ENCODE measurements at regions not wholly inside any gene's neighbourhood (a gene's known extent, or its start where the extent isn't known, plus 50 kb on each side); places are given as distances from the start of the nearest gene placed in this dataset.

DNA sequence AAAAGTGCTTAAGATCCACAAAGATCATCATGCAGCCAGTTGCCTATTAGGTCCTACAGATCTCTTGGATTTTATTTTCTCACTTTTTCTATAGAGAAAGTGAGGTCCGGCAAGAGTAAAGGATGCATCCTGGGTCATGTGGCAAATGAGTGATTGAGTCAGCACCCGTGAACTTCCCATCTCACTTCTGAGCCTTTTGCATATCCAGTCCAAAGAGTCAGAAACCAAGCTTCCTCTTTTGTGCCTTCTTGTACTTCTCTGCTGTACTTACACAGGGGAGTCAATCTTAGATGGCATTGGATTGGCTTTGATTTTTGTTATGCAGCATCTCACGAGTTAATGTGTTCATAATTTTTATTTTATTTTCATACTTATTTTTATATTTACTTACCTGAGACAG, 114.2 kb upstream of the IRX5 start:
- 44 to 64% methylated on average over 3 of the region's 3 CpGs for WGBS, 2 donors
- H3K36me3 ChIP-seq (ENCODE audit: control insufficient read depth in 2 of 2, insufficient read depth in 2 of 2, low read length in 1 of 2): no peaks in the 10 kb centered on the region

DNA sequence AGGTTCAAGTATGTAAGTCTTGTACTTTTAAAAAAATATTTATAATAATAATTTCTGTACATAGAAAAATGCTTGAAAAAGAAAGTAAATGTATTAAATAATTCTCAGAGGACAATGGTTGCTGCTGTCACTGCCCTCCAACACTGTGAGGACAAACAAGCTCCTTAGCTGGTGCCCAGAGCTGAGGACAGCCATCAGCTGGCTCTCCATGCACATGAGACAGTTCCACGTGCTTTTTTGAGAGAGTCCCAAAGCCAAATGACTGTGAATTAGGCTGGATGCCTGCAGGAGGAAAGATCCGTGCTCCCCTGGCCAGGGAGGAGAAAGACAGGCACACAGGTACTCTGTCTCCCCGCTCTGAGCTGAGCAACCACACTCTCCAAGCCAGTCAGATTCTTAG, 115.5 kb upstream of the IRX5 start:
- H3K36me3 ChIP-seq (ENCODE audit: control insufficient read depth in 2 of 2, insufficient read depth in 2 of 2, low read length in 1 of 2): no peaks in the 10 kb centered on the region
- H3K27me3 ChIP-seq (ENCODE audit: control insufficient read depth in 1 of 2, insufficient read depth in 2 of 2, low read length in 2 of 2): no peaks in the 10 kb centered on the region
- H3K9me3 ChIP-seq (ENCODE audit: control insufficient read depth in 2 of 2, insufficient read depth in 1 of 2, low read depth in 1 of 2, low read length in 1 of 2): peaks cover 0 to 2% of the 10 kb centered on the region in 2 donors
- WGBS, 2 donors: 65 to 67% methylated on average over 3 of the region's 3 CpGs
- H3K4me3 ChIP-seq (ENCODE audit: low read depth in 1 of 2, low read length in 2 of 2): no peak overlapping the region
- H3K4me1 ChIP-seq (ENCODE audit: control insufficient read depth in 2 of 2, insufficient read depth in 2 of 2, low read length in 1 of 2): no peaks in the 10 kb centered on the region
- H3K27ac ChIP-seq (ENCODE audit: low read depth in 2 of 2, low read length in 1 of 2): no peak overlapping the region

More for the DNA sequence above, 114.2 kb upstream of the IRX5 start:
- H3K27me3 ChIP-seq (ENCODE audit: control insufficient read depth in 1 of 2, insufficient read depth in 2 of 2, low read length in 2 of 2): no peaks in the 10 kb centered on the region
- no peaks in the 10 kb centered on the region for H3K4me1 ChIP-seq (ENCODE audit: control insufficient read depth in 2 of 2, insufficient read depth in 2 of 2, low read length in 1 of 2)
- H3K27ac ChIP-seq (ENCODE audit: low read depth in 2 of 2, low read length in 1 of 2): no peak overlapping the region
- H3K4me3 ChIP-seq (ENCODE audit: low read depth in 1 of 2, low read length in 2 of 2): no peak overlapping the region
- peaks cover 0 to 2% of the 10 kb centered on the region in 2 donors for H3K9me3 ChIP-seq (ENCODE audit: control insufficient read depth in 2 of 2, insufficient read depth in 1 of 2, low read depth in 1 of 2, low read length in 1 of 2)

DNA sequence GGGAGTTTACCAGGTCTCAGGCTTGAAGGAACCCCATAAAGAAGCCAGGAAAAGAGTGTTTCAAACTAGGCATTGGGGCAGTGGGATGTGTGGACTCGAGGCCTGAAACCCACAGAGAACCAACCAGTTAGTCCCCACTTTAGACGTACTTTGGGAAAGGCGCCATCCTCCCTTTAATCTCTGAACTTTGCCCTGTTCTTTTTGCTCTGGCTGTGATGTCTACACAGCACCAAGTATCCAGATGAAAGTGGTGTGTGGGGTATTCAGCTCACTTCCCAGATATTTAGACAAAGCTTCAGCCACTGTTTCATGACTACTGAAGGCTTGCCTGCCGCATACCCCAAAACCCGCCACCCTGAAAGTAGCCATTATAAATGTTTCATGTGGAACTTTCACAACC, 116.9 kb upstream of the IRX5 start:
- H3K4me3 ChIP-seq (ENCODE audit: low read depth in 1 of 2, low read length in 2 of 2): no peak overlapping the region
- no peak overlapping the region for H3K27ac ChIP-seq (ENCODE audit: low read depth in 2 of 2, low read length in 1 of 2)
- H3K36me3 ChIP-seq (ENCODE audit: control insufficient read depth in 2 of 2, insufficient read depth in 2 of 2, low read length in 1 of 2): no peaks in the 10 kb centered on the region
- WGBS, 2 donors: 84 to 90% methylated on average over 5 of the region's 5 CpGs
- no peaks in the 10 kb centered on the region for H3K4me1 ChIP-seq (ENCODE audit: control insufficient read depth in 2 of 2, insufficient read depth in 2 of 2, low read length in 1 of 2)
- peaks cover 0 to 2% of the 10 kb centered on the region in 2 donors for H3K9me3 ChIP-seq (ENCODE audit: control insufficient read depth in 2 of 2, insufficient read depth in 1 of 2, low read depth in 1 of 2, low read length in 1 of 2)
- H3K27me3 ChIP-seq (ENCODE audit: control insufficient read depth in 1 of 2, insufficient read depth in 2 of 2, low read length in 2 of 2): no peaks in the 10 kb centered on the region

DNA sequence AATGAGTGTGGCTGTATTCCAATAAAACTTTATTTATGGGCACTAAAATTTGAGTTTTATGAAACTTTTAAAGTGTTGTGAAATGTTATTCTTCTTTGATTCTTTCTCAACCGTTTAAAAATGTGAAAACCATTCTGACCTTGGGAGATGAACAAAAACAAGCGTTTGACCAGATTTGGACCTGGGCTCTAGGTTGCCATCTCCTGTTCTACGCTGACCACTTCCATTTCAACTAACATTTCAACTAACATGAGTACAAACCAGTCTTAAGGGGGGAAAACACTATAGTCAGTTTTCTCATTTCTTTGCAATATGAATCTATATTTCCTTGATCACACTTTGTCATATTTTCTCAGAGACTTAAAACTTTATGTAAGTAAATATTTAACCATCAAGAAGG, 118.4 kb upstream of the IRX5 start:
- no peaks in the 10 kb centered on the region for H3K4me1 ChIP-seq (ENCODE audit: control insufficient read depth in 2 of 2, insufficient read depth in 2 of 2, low read length in 1 of 2)
- no peak overlapping the region for H3K27ac ChIP-seq (ENCODE audit: low read depth in 2 of 2, low read length in 1 of 2)
- no peaks in the 10 kb centered on the region for H3K27me3 ChIP-seq (ENCODE audit: control insufficient read depth in 1 of 2, insufficient read depth in 2 of 2, low read length in 2 of 2)

DNA sequence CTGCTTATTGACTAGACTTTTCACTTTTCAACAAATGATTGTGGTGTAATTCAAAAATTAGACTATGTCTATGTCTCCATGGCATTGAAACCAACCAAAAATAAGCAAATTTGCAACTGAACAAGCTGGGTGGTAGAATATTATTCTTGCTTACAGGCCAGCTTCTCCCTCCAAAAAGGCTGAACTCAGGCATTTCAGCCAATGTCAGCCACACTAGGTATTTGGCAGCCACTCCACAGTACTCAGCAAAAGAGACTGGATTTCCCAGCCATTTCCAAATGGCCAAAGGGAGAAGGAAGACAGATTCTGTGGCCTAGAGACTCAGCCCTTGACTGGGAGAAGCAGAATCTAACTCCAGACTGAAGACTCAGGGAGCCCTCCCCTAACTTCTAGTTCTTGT, 121.8 kb upstream of the IRX5 start:
- no peaks in the 10 kb centered on the region for H3K27me3 ChIP-seq (ENCODE audit: control insufficient read depth in 1 of 2, insufficient read depth in 2 of 2, low read length in 2 of 2)
- H3K27ac ChIP-seq (ENCODE audit: low read depth in 2 of 2, low read length in 1 of 2): no peak overlapping the region
- H3K9me3 ChIP-seq (ENCODE audit: control insufficient read depth in 2 of 2, insufficient read depth in 1 of 2, low read depth in 1 of 2, low read length in 1 of 2): no peaks in the 10 kb centered on the region
- H3K4me1 ChIP-seq (ENCODE audit: control insufficient read depth in 2 of 2, insufficient read depth in 2 of 2, low read length in 1 of 2): no peaks in the 10 kb centered on the region
- H3K4me3 ChIP-seq (ENCODE audit: low read depth in 1 of 2, low read length in 2 of 2): no peak overlapping the region
- H3K36me3 ChIP-seq (ENCODE audit: control insufficient read depth in 2 of 2, insufficient read depth in 2 of 2, low read length in 1 of 2): no peaks in the 10 kb centered on the region

More for the DNA sequence above, 118.4 kb upstream of the IRX5 start:
- H3K9me3 ChIP-seq (ENCODE audit: control insufficient read depth in 2 of 2, insufficient read depth in 1 of 2, low read depth in 1 of 2, low read length in 1 of 2): peaks cover 0 to 2% of the 10 kb centered on the region in 2 donors
- H3K36me3 ChIP-seq (ENCODE audit: control insufficient read depth in 2 of 2, insufficient read depth in 2 of 2, low read length in 1 of 2): no peaks in the 10 kb centered on the region
- WGBS, 2 donors: 53 to 56% methylated on average over 3 of the region's 3 CpGs
- H3K4me3 ChIP-seq (ENCODE audit: low read depth in 1 of 2, low read length in 2 of 2): no peak overlapping the region

DNA sequence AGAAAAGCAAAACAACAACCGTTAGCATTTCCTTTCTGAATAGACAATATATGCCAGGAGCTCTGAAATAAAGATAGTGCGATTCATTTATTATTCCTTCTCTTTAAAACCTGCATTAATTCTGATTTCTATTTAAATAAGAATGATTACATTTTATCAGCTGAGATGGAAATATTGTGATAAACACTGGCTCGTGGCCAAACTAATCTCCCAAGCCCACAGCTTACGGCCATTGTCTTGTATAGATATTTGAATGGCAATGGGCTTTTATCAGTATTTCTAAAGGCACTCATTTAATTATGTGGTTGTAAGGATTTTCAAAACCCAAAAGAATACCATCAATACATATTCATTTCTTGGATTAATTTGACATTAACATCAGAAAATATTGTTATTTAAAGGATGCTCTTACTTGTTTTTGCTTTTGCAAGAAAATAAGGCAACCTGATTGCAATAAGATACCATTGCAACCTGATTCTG, 123.7 kb upstream of the IRX5 start:
- Histone ChIP-seq H3K4me3 (ENCODE audit: low read depth in 1 of 2, low read length in 2 of 2) (no peak overlapping the region), H3K4me1 (ENCODE audit: control insufficient read depth in 2 of 2, insufficient read depth in 2 of 2, low read length in 1 of 2) (no peaks in the 10 kb centered on the region), H3K36me3 (ENCODE audit: control insufficient read depth in 2 of 2, insufficient read depth in 2 of 2, low read length in 1 of 2) (no peaks in the 10 kb centered on the region), H3K27me3 (ENCODE audit: control insufficient read depth in 1 of 2, insufficient read depth in 2 of 2, low read length in 2 of 2) (no peaks in the 10 kb centered on the region), H3K9me3 (ENCODE audit: control insufficient read depth in 2 of 2, insufficient read depth in 1 of 2, low read depth in 1 of 2, low read length in 1 of 2) (no peaks in the 10 kb centered on the region), H3K27ac (ENCODE audit: low read depth in 2 of 2, low read length in 1 of 2) (no peak overlapping the region)
- 77 to 78% methylated on average over 4 of the region's 4 CpGs for WGBS, 2 donors

DNA sequence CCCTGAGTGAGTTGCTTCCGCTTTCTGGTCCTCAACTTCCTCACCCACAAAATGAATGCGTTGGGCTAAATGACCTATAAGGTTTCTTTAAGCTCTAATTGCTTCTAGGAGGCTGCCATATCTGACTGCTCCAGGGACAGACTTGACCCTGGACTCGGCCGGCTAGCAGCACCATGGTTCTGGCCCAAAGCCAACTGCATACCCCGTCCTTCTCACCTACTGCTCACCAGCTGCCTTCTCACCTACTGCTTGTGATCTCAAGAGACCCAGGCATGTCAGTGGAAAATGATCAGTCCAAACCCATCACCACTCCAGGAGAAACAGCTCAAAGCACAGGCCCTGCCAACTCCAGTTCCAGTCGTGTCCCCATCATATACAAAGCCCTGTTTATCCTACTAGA, 124.3 kb upstream of the IRX5 start:
- H3K9me3 ChIP-seq (ENCODE audit: control insufficient read depth in 2 of 2, insufficient read depth in 1 of 2, low read depth in 1 of 2, low read length in 1 of 2): no peaks in the 10 kb centered on the region
- H3K27me3 ChIP-seq (ENCODE audit: control insufficient read depth in 1 of 2, insufficient read depth in 2 of 2, low read length in 2 of 2): no peaks in the 10 kb centered on the region
- 71 to 75% methylated on average over 6 of the region's 6 CpGs for WGBS, 2 donors
- no peaks in the 10 kb centered on the region for H3K36me3 ChIP-seq (ENCODE audit: control insufficient read depth in 2 of 2, insufficient read depth in 2 of 2, low read length in 1 of 2)
- no peak overlapping the region for H3K4me3 ChIP-seq (ENCODE audit: low read depth in 1 of 2, low read length in 2 of 2)
- no peaks in the 10 kb centered on the region for H3K4me1 ChIP-seq (ENCODE audit: control insufficient read depth in 2 of 2, insufficient read depth in 2 of 2, low read length in 1 of 2)
- no peak overlapping the region for H3K27ac ChIP-seq (ENCODE audit: low read depth in 2 of 2, low read length in 1 of 2)

DNA sequence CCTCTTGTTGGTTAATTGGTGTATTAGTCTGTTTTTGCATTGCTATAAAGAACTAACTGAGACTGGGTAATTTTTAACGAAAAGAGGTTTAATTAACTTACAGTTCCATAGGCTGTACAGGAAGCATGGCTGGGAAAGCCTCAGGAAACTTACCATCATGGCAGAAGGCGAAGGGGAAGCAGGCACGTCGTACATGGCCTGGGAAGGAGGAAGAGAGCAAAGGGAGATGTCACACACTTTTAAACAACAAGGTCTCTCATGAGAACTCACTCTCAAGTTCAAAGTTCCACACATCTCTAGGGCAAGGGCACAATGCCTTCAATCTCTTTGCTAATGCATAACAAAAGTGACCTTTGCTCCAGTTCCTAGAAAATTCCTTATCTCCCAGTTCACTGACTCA, 125.0 kb upstream of the IRX5 start:
- Histone ChIP-seq H3K27ac (ENCODE audit: low read depth in 2 of 2, low read length in 1 of 2) (no peak overlapping the region), H3K4me1 (ENCODE audit: control insufficient read depth in 2 of 2, insufficient read depth in 2 of 2, low read length in 1 of 2) (no peaks in the 10 kb centered on the region), H3K4me3 (ENCODE audit: low read depth in 1 of 2, low read length in 2 of 2) (no peak overlapping the region), H3K36me3 (ENCODE audit: control insufficient read depth in 2 of 2, insufficient read depth in 2 of 2, low read length in 1 of 2) (no peaks in the 10 kb centered on the region), H3K9me3 (ENCODE audit: control insufficient read depth in 2 of 2, insufficient read depth in 1 of 2, low read depth in 1 of 2, low read length in 1 of 2) (no peaks in the 10 kb centered on the region), H3K27me3 (ENCODE audit: control insufficient read depth in 1 of 2, insufficient read depth in 2 of 2, low read length in 2 of 2) (no peaks in the 10 kb centered on the region)
- 79 to 85% methylated on average over 4 of the region's 4 CpGs for WGBS, 2 donors

DNA sequence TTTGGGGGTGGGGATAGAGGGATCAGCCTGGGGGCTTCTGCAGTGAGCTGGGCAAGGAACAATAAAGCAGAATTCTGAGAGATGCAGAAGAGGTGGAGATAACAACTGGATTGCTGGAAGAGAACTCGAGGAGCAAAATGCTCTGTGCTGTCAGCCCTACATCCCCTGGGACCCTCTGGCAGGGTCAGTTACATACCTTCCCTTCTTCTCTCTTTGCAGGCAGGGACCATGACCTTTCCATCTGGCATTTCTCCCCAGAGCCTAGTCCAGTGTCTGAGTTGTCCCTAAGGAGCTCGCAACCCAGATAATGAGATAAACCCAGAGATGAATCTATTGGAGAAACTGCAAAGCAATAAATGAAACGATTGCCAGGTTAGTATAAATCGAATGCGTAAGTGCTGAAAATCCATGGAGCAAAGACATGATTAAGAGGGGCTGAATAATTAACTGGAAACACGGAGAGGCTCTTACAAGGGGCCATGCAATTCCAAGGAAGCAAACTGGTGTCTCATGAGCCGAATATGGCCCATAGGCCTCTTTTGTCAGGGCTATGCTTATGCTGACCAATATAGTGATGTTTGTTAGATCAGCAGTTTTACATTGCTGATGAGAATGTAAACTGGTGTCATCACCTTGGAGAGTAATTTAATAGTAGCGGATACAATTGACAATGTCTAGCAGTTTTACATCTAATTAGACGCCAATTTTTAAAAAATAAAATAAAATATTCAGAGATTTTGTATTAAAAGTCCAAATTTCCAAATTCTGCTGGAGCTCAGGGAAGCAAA, 129.4 kb upstream of the IRX5 start:
- H3K4me3 ChIP-seq (ENCODE audit: low read depth in 1 of 2, low read length in 2 of 2): no peak overlapping the region
- no peaks in the 10 kb centered on the region for H3K27me3 ChIP-seq (ENCODE audit: control insufficient read depth in 1 of 2, insufficient read depth in 2 of 2, low read length in 2 of 2)
- H3K4me1 ChIP-seq (ENCODE audit: control insufficient read depth in 2 of 2, insufficient read depth in 2 of 2, low read length in 1 of 2): no peaks in the 10 kb centered on the region
- 90 to 91% methylated on average over 9 of the region's 9 CpGs for WGBS, 2 donors
- H3K9me3 ChIP-seq (ENCODE audit: control insufficient read depth in 2 of 2, insufficient read depth in 1 of 2, low read depth in 1 of 2, low read length in 1 of 2): no peaks in the 10 kb centered on the region
- no peak overlapping the region for H3K27ac ChIP-seq (ENCODE audit: low read depth in 2 of 2, low read length in 1 of 2)
- no peaks in the 10 kb centered on the region for H3K36me3 ChIP-seq (ENCODE audit: control insufficient read depth in 2 of 2, insufficient read depth in 2 of 2, low read length in 1 of 2)

DNA sequence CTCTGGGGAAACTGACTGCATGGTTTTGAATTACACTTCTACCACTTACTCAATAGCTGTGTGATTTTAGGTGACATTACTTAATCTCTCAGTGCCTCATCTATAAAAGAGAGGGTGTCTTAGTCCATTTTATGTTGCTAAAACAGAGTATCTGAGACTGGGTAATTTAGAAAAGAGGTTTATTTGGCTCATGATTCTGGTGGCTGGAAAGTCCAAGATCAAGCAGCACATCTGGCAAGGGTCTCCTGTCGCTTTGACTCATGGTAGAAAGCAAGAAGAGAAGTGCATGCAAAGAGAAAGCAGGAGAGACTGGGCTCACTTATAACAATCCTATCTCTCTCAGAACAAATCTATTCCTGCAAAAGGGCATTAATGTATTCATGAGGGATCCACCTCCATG, 132.4 kb upstream of the IRX5 start:
- no peaks in the 10 kb centered on the region for H3K4me1 ChIP-seq (ENCODE audit: control insufficient read depth in 2 of 2, insufficient read depth in 2 of 2, low read length in 1 of 2)
- H3K9me3 ChIP-seq (ENCODE audit: control insufficient read depth in 2 of 2, insufficient read depth in 1 of 2, low read depth in 1 of 2, low read length in 1 of 2): no peaks in the 10 kb centered on the region
- WGBS, 2 donors: 94 to 96% methylated on average over 1 of the region's 1 CpG
- H3K27me3 ChIP-seq (ENCODE audit: control insufficient read depth in 1 of 2, insufficient read depth in 2 of 2, low read length in 2 of 2): no peaks in the 10 kb centered on the region
- H3K27ac ChIP-seq (ENCODE audit: low read depth in 2 of 2, low read length in 1 of 2): no peak overlapping the region
- H3K36me3 ChIP-seq (ENCODE audit: control insufficient read depth in 2 of 2, insufficient read depth in 2 of 2, low read length in 1 of 2): no peaks in the 10 kb centered on the region
- no peak overlapping the region for H3K4me3 ChIP-seq (ENCODE audit: low read depth in 1 of 2, low read length in 2 of 2)
